Stimulated activated naive B cell treated with anti-CD40 and anti-IgM and Interleukin-4, amounts not matched to agents 10 μg/mL and 1 μg/mL and 100 μg/mL, for 72 hours (primary cell): ENCODE measurements at regions not wholly inside any gene's neighbourhood (a gene's known extent, or its start where the extent isn't known, plus 50 kb on each side); places are given as distances from the start of the nearest gene placed in this dataset.

Experiments used
- ATAC-seq, 2 donors: fragments of 150-1000 bp; cut with Tn5 transposase; replicated peaks; 2 replicates each; pipeline ENCODE4 v1.10.0; 2021; ENCODE audit warnings: moderate library complexity in 1 of 2
- DNase-seq: peaks from one replicate; pipeline ENCODE4 v3.0.0; 2021
- H3K27ac Mint-ChIP-seq: one replicate; pipeline ENCODE4 v1.8.0; 2022; ENCODE audit warnings: mild to moderate bottlenecking, mixed read lengths
- H3K27me3 Mint-ChIP-seq, 2 donors: one replicate each; pipeline ENCODE4 v1.8.0; 2022; ENCODE audit warnings: mixed read lengths in 2 of 2
- H3K36me3 Mint-ChIP-seq, 2 donors: one replicate each; pipeline ENCODE4 v1.8.0; 2022; ENCODE audit warnings: mixed read lengths in 2 of 2, mild to moderate bottlenecking in 1 of 2
- H3K4me1 Mint-ChIP-seq, 2 donors: one replicate each; pipeline ENCODE4 v1.8.0; 2022; ENCODE audit warnings: mixed read lengths in 2 of 2, mild to moderate bottlenecking in 1 of 2
- H3K4me3 Mint-ChIP-seq, 2 donors: one replicate each; pipeline ENCODE4 v1.8.0; 2022; ENCODE audit warnings: mild to moderate bottlenecking in 2 of 2, mixed read lengths in 2 of 2, moderate library complexity in 1 of 2
- H3K9me3 Mint-ChIP-seq, 2 donors: one replicate each; pipeline ENCODE4 v1.8.0; 2022; ENCODE audit warnings: mixed read lengths in 2 of 2, mild to moderate bottlenecking in 1 of 2

- H3K4me3 Mint-ChIP-seq: no peak overlapping the region
- peaks cover 2 to 11% of the 10 kb centered on the region in 2 donors for H3K36me3 Mint-ChIP-seq
- H3K27ac Mint-ChIP-seq: no peak overlapping the region
- peaks cover 5 to 11% of the 10 kb centered on the region in 2 donors for H3K4me1 Mint-ChIP-seq
- ATAC-seq: no peak
- no peak for DNase-seq
- no peaks in the 10 kb centered on the region for H3K27me3 Mint-ChIP-seq
- peaks cover 12 to 21% of the 10 kb centered on the region in 2 donors for H3K9me3 Mint-ChIP-seq
These were observed 328.7 kb downstream of the PTPRC start for GRCh38 chr1:198967566-198967965.

- Mint-ChIP-seq H3K9me3 (peaks cover 9 to 15% of the 10 kb centered on the region in 2 donors), H3K27me3 (no peaks in the 10 kb centered on the region), H3K4me3 (no peak overlapping the region), H3K4me1 (peaks cover 7 to 17% of the 10 kb centered on the region in 2 donors), H3K27ac (no peak overlapping the region), H3K36me3 (peaks cover 2 to 11% of the 10 kb centered on the region in 2 donors)
- ATAC-seq (no peak), DNase-seq (no peak)
These were observed 330.0 kb downstream of the PTPRC start for GRCh38 chr1:198968866-198969265.

DNA sequence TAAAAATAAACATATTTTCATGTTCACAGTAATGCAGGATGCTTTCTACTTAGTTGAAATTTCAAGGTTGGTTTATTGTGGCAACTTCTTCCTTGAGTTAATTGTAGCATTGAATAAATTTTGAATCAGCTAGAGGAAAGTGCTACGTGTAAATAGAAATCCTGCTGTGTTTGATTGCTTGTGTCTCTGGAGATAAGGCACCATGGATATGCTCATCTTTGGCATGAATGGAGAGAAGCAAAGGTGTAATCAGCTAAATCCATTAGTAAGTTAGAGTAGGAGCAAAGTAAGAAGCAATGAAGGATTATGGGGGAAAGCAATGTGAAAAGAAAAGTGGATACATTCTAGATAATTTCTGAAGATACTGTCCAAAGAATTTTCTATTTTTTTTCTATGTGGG is 331.1 kb downstream of the PTPRC start:
- ATAC-seq (no peak), DNase-seq (no peak)
- Mint-ChIP-seq H3K4me1 (peaks cover 7 to 17% of the 10 kb centered on the region in 2 donors), H3K4me3 (no peak overlapping the region), H3K36me3 (peaks cover 2 to 9% of the 10 kb centered on the region in 2 donors), H3K9me3 (peaks cover 8% of the 10 kb centered on the region in 2 donors), H3K27me3 (no peaks in the 10 kb centered on the region), H3K27ac (no peak overlapping the region)

DNA sequence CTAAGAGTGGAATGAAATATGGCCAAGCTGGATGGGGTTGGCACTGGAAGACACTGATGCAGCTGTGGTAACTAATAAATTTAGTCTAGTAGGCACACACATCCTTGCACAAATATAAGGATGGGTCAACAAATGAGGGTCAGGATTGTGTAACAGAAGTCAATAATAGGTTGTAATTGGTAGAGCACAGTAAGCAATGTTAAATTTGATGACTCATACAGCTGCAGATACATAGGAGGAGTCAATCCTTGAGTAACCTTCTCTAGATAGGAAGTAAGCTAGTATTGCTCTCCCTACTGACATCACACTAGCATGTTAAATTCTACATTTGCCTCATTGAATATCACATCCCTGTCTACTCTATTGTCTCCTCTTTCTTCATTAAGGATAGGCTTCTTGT is 332.1 kb downstream of the PTPRC start:
- Mint-ChIP-seq H3K9me3 (peaks cover 0 to 3% of the 10 kb centered on the region in 2 donors), H3K36me3 (no peaks in the 10 kb centered on the region), H3K27me3 (no peaks in the 10 kb centered on the region), H3K27ac (no peak overlapping the region), H3K4me3 (no peak overlapping the region), H3K4me1 (peaks cover 7 to 17% of the 10 kb centered on the region in 2 donors)
- no peak for DNase-seq
- peak in 1 of 2 donors; percentile 47 for ATAC-seq

GRCh38 chr1:198977909-198978308 is 339.1 kb downstream of the PTPRC start:
- DNase-seq (no peak), ATAC-seq (peak in 1 of 2 donors; percentile 55)
- Mint-ChIP-seq H3K27me3 (no peaks in the 10 kb centered on the region), H3K4me1 (peaks cover 5 to 11% of the 10 kb centered on the region in 2 donors), H3K27ac (no peak overlapping the region), H3K36me3 (no peaks in the 10 kb centered on the region), H3K4me3 (no peak overlapping the region), H3K9me3 (no peaks in the 10 kb centered on the region)

- ATAC-seq: no peak
These were observed 339.7 kb downstream of the PTPRC start for GRCh38 chr1:198978523-198978922.

GRCh38 chr1:198986036-198986435 is 347.2 kb downstream of the PTPRC start:
- DNase-seq (no peak), ATAC-seq (no peak)
- Mint-ChIP-seq H3K9me3 (peaks cover 1 to 5% of the 10 kb centered on the region in 2 donors), H3K4me1 (peaks cover 4 to 9% of the 10 kb centered on the region in 2 donors), H3K27ac (no peak overlapping the region), H3K4me3 (no peak overlapping the region), H3K27me3 (no peaks in the 10 kb centered on the region), H3K36me3 (peaks cover 0 to 4% of the 10 kb centered on the region in 2 donors)

More at GRCh38 chr1:198978523-198978922, 339.7 kb downstream of the PTPRC start:
- Mint-ChIP-seq H3K36me3 (no peaks in the 10 kb centered on the region), H3K27ac (no peak overlapping the region), H3K4me1 (peaks cover 3 to 7% of the 10 kb centered on the region in 2 donors), H3K4me3 (no peak overlapping the region), H3K9me3 (no peaks in the 10 kb centered on the region), H3K27me3 (no peaks in the 10 kb centered on the region)
- no peak for DNase-seq

GRCh38 chr1:198986442-198986841 is 347.6 kb downstream of the PTPRC start:
- Mint-ChIP-seq H3K36me3 (peaks cover 0 to 4% of the 10 kb centered on the region in 2 donors), H3K4me3 (no peak overlapping the region), H3K27me3 (no peaks in the 10 kb centered on the region), H3K9me3 (peaks cover 1 to 5% of the 10 kb centered on the region in 2 donors), H3K27ac (no peak overlapping the region), H3K4me1 (peaks cover 3 to 6% of the 10 kb centered on the region in 2 donors)
- ATAC-seq (no peak), DNase-seq (no peak)

- H3K4me3 Mint-ChIP-seq: no peak overlapping the region
- DNase-seq (no peak), ATAC-seq (no peak)
- peaks cover 0 to 2% of the 10 kb centered on the region in 2 donors for H3K9me3 Mint-ChIP-seq
- no peaks in the 10 kb centered on the region for H3K27me3 Mint-ChIP-seq
- no peak overlapping the region for H3K27ac Mint-ChIP-seq
- peaks cover 5 to 7% of the 10 kb centered on the region in 2 donors for H3K4me1 Mint-ChIP-seq
- H3K36me3 Mint-ChIP-seq: no peaks in the 10 kb centered on the region
These were observed 363.8 kb downstream of the PTPRC start for GRCh38 chr1:199002661-199003060.

DNA sequence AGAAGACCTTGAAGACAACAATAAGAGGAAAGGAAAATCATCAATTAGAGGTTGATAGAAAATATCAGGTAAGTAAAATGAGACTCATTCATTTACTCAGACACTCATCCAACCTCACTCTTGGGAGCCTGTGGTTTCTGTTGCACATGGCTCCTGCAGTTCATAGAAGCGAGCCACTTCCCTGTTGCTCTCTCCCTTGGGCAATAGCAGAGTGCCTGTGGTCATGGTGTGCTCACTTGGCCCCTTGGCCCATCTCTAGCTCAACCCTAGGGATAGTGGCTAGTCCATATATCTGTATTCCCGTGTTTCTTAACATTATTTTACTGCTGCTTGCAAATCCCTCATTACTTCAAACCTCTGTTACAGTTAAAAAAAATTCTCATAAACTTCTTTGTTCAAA is 368.6 kb downstream of the PTPRC start:
- no peak overlapping the region for H3K27ac Mint-ChIP-seq
- no peak overlapping the region for H3K4me3 Mint-ChIP-seq
- H3K36me3 Mint-ChIP-seq: no peaks in the 10 kb centered on the region
- ATAC-seq (peak; percentile 92 to 97), DNase-seq (peak; percentile 11)
- H3K9me3 Mint-ChIP-seq: peaks cover 0 to 2% of the 10 kb centered on the region in 2 donors
- peaks cover 11 to 31% of the 10 kb centered on the region in 2 donors for H3K4me1 Mint-ChIP-seq
- no peaks in the 10 kb centered on the region for H3K27me3 Mint-ChIP-seq

GRCh38 chr1:199009447-199009846 is 370.6 kb downstream of the PTPRC start:
- Mint-ChIP-seq H3K27ac (peak overlapping the region; percentile 32), H3K9me3 (peaks cover 0 to 2% of the 10 kb centered on the region in 2 donors), H3K36me3 (no peaks in the 10 kb centered on the region), H3K27me3 (no peaks in the 10 kb centered on the region), H3K4me3 (peak overlapping the region in 1 of 2 donors; percentile 52), H3K4me1 (peaks cover 11 to 31% of the 10 kb centered on the region in 2 donors)
- DNase-seq (no peak), ATAC-seq (peak; percentile 35 to 38)

- DNase-seq (no peak), ATAC-seq (no peak)
- Mint-ChIP-seq H3K27me3 (no peaks in the 10 kb centered on the region), H3K27ac (no peak overlapping the region), H3K9me3 (peaks cover 0 to 2% of the 10 kb centered on the region in 2 donors), H3K4me1 (peaks cover 11 to 38% of the 10 kb centered on the region in 2 donors), H3K36me3 (no peaks in the 10 kb centered on the region), H3K4me3 (peak overlapping the region in 1 of 2 donors; percentile 22)
These were observed 371.7 kb downstream of the PTPRC start for GRCh38 chr1:199010492-199010891.

- H3K36me3 Mint-ChIP-seq: no peaks in the 10 kb centered on the region
- no peak overlapping the region for H3K27ac Mint-ChIP-seq
- ATAC-seq (no peak), DNase-seq (no peak)
- no peak overlapping the region for H3K4me3 Mint-ChIP-seq
- no peaks in the 10 kb centered on the region for H3K27me3 Mint-ChIP-seq
- H3K4me1 Mint-ChIP-seq: peaks cover 11 to 38% of the 10 kb centered on the region in 2 donors
- H3K9me3 Mint-ChIP-seq: peaks cover 0 to 2% of the 10 kb centered on the region in 2 donors
These were observed 372.1 kb downstream of the PTPRC start for GRCh38 chr1:199010933-199011332.

DNA sequence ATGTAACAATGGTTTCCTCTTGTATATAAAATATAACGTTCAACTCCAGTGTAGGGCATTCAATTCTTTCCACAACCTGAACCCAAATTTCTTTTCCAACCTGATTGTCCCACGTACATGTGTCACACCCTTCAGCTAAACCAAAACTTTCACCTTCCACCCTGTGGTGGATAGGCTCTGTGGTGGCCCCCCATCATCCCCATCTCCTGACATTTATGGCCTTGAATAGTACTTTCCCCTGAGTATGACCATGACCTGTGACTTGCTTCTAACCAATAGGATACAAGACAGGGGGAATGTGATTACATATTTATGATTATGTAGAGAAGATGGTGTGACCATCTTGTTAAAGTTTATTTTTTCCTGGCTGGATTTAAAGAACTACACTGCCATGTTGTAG is 377.0 kb downstream of the PTPRC start:
- Mint-ChIP-seq H3K27me3 (no peaks in the 10 kb centered on the region), H3K9me3 (no peaks in the 10 kb centered on the region), H3K4me1 (peaks cover 6 to 14% of the 10 kb centered on the region in 2 donors), H3K4me3 (no peak overlapping the region), H3K36me3 (no peaks in the 10 kb centered on the region), H3K27ac (no peak overlapping the region)
- no peak for ATAC-seq
- DNase-seq: no peak

GRCh38 chr1:199018471-199019135 is 379.8 kb downstream of the PTPRC start:
- Mint-ChIP-seq H3K4me3 (no peak overlapping the region), H3K27me3 (no peaks in the 10 kb centered on the region), H3K9me3 (peaks cover 0 to 3% of the 10 kb centered on the region in 2 donors), H3K27ac (no peak overlapping the region), H3K36me3 (no peaks in the 10 kb centered on the region), H3K4me1 (peaks cover 7 to 14% of the 10 kb centered on the region in 2 donors)
- no peak for DNase-seq
- no peak for ATAC-seq
